PC-9 (cell line): ENCODE measurements at regions not wholly inside any gene's neighbourhood (a gene's known extent, or its start where the extent isn't known, plus 50 kb on each side); places are given as distances from the start of the nearest gene placed in this dataset.

Experiments used
- CTCF ChIP-seq: fragments of 200-600 bp; sonication (generic); conservative IDR thresholded peaks from 2 replicates; pipeline ENCODE4 v1.6.1; 2017; ENCODE audit warnings: mixed run types, antibody characterized with exemption, mild to moderate bottlenecking, moderate library complexity
- EZH2 ChIP-seq: fragments of 200-600 bp; sonication (generic); IDR thresholded peaks from 2 replicates; pipeline ENCODE4 v1.8.0; 2017; ENCODE audit warnings: antibody characterized with exemption, low read depth

GRCh38 chr13:74647211-74647610 lies 513.0 kb upstream of the KLF12 start:
- TF ChIP-seq CTCF, result no peak
- TF ChIP-seq EZH2, result no peak
